Ascending aorta (tissue), 2 donors: ENCODE measurements at regions not wholly inside any gene's neighbourhood (a gene's known extent, or its start where the extent isn't known, plus 50 kb on each side); places are given as distances from the start of the nearest gene placed in this dataset.

ENCODE experiments used
- DNase-seq, 2 donors: peaks; one replicate each; pipeline ENCODE4 v3.0.0-alpha.2; 2019; ENCODE audit warnings: low spot score in 2 of 2
- H3K27ac ChIP-seq, 2 donors: fragments of 200-600 bp; sonication (generic); one replicate each; pipeline ENCODE4 v1.5.1; 2016 to 2017; ENCODE audit warnings: mild to moderate bottlenecking in 1 of 2
- H3K27me3 ChIP-seq: fragments of 200-600 bp; sonication (generic); one replicate; pipeline ENCODE4 v1.5.1; 2017
- H3K36me3 ChIP-seq, 2 donors: fragments of 200-600 bp; sonication (generic); one replicate each; pipeline ENCODE4 v1.5.1; 2016
- H3K4me1 ChIP-seq, 2 donors: fragments of 200-600 bp; sonication (generic); one replicate each; pipeline ENCODE4 v1.5.1; 2016 to 2017; ENCODE audit warnings: mild to moderate bottlenecking in 1 of 2
- H3K4me3 ChIP-seq, 2 donors: fragments of 200-600 bp; sonication (generic); one replicate each; pipeline ENCODE4 v1.5.1; 2016 to 2017; ENCODE audit warnings: mild to moderate bottlenecking in 1 of 2
- H3K9me3 ChIP-seq, 2 donors: fragments of 200-600 bp; sonication (generic); one replicate each; pipeline ENCODE4 v1.5.1; 2016
- CTCF ChIP-seq, 3 experiments: fragments of 200-600 bp in 2 of 3; fragments of 450-650 bp in 1 of 3; sonication (generic) in 2 of 3; IDR thresholded peaks; one replicate each; pipeline ENCODE4 v1.5.1; 2016 to 2019; ENCODE audit warnings: antibody characterized with exemption in 3 of 3, mild to moderate bottlenecking in 1 of 3, moderate library complexity in 1 of 3
- intact Hi-C: fragments of 100-400 bp; cut with DNase I; formaldehyde crosslinking; loops from one replicate; pipeline ENCODE4 v1.15.1; 2023

GRCh38 chr2:58906081-58906645, 665.0 kb upstream of the FANCL start:
- DNase-seq, result no peak
- Histone ChIP-seq H3K4me1 (no peaks in the 10 kb centered on the region), H3K9me3 (no peaks in the 10 kb centered on the region), H3K27ac (no peak overlapping the region), H3K4me3 (no peak overlapping the region), H3K27me3 (no peaks in the 10 kb centered on the region), H3K36me3 (no peaks in the 10 kb centered on the region)
- TF ChIP-seq CTCF (IDR thresholded peaks at IDR 0.05), result no peak
- intact Hi-C loops, result no loop called here

GRCh38 chr2:58904095-58904494, 663.0 kb upstream of the FANCL start:
- H3K4me1 ChIP-seq, result no peaks in the 10 kb centered on the region
- intact Hi-C loops, result no loop called here
- H3K27ac ChIP-seq, result no peak overlapping the region
- no peak for DNase-seq
- no peaks in the 10 kb centered on the region for H3K36me3 ChIP-seq
- TF ChIP-seq CTCF (IDR thresholded peaks at IDR 0.05), result no peak
- H3K27me3 ChIP-seq, result no peaks in the 10 kb centered on the region
- no peak overlapping the region for H3K4me3 ChIP-seq
- H3K9me3 ChIP-seq, result no peaks in the 10 kb centered on the region

- no peaks in the 10 kb centered on the region for H3K4me1 ChIP-seq
- TF ChIP-seq CTCF (IDR thresholded peaks at IDR 0.05), result no peak
- H3K9me3 ChIP-seq, result no peaks in the 10 kb centered on the region
- DNase-seq, result no peak
- no peak overlapping the region for H3K4me3 ChIP-seq
- no peaks in the 10 kb centered on the region for H3K36me3 ChIP-seq
- intact Hi-C loops, result no loop called here
- no peaks in the 10 kb centered on the region for H3K27me3 ChIP-seq
- no peak overlapping the region for H3K27ac ChIP-seq
These were observed 662.3 kb upstream of the FANCL start for GRCh38 chr2:58903427-58903826.

- H3K4me1 ChIP-seq, result no peaks in the 10 kb centered on the region
- no peak for TF ChIP-seq CTCF (IDR thresholded peaks at IDR 0.05)
- DNase-seq, result no peak
- no peak overlapping the region for H3K27ac ChIP-seq
- H3K9me3 ChIP-seq, result no peaks in the 10 kb centered on the region
- no peak overlapping the region for H3K4me3 ChIP-seq
- H3K36me3 ChIP-seq, result no peaks in the 10 kb centered on the region
- no peaks in the 10 kb centered on the region for H3K27me3 ChIP-seq
- intact Hi-C loops, result no loop called here
These were observed 659.3 kb upstream of the FANCL start for GRCh38 chr2:58900246-58901027.

GRCh38 chr2:58899692-58900091, 658.6 kb upstream of the FANCL start:
- TF ChIP-seq CTCF (IDR thresholded peaks at IDR 0.05), result no peak
- intact Hi-C loops, result no loop called here
- Histone ChIP-seq H3K4me3 (no peak overlapping the region), H3K27ac (no peak overlapping the region), H3K4me1 (no peaks in the 10 kb centered on the region), H3K36me3 (no peaks in the 10 kb centered on the region), H3K9me3 (no peaks in the 10 kb centered on the region), H3K27me3 (no peaks in the 10 kb centered on the region)
- no peak for DNase-seq
